GM18907 (cell line): ENCODE measurements at regions not wholly inside any gene's neighbourhood (a gene's known extent, or its start where the extent isn't known, plus 50 kb on each side); places are given as distances from the start of the nearest gene placed in this dataset.
"Not testable (repeated sequence)": the region's sequence is repeated elsewhere in the genome, so short reads cannot be mapped to it uniquely, and the experiment has no call there.

ENCODE experiments used
- ATAC-seq: cut with Tn5 transposase; IDR thresholded peaks from one replicate; pipeline ENCODE4 v1.9.1; 2021; ENCODE audit warnings: mild to moderate bottlenecking, moderate library complexity; ENCODE audit not compliant: unreplicated experiment

GRCh38 chr7:19390795-19391194 lies 245.6 kb upstream of the FERD3L start:
- ATAC-seq, result no peak

- no peak for ATAC-seq
Observed at GRCh38 chr7:19381321-19381720, 236.1 kb upstream of the FERD3L start.

- no peak for ATAC-seq
Observed at GRCh38 chr7:19378345-19378714, 233.1 kb upstream of the FERD3L start.

- ATAC-seq, result no peak
Observed at GRCh38 chr7:19377611-19378344, 232.6 kb upstream of the FERD3L start.

GRCh38 chr7:19376538-19376937 lies 231.3 kb upstream of the FERD3L start:
- no peak for ATAC-seq

GRCh38 chr7:19375976-19376375 lies 230.8 kb upstream of the FERD3L start:
- ATAC-seq, result no peak

- ATAC-seq, result no peak
Observed at GRCh38 chr7:19373334-19373733, 228.1 kb upstream of the FERD3L start.

GRCh38 chr7:19369806-19370205 lies 224.6 kb upstream of the FERD3L start:
- ATAC-seq, result no peak

- ATAC-seq, result no peak
Observed at GRCh38 chr7:19369182-19369581, 224.0 kb upstream of the FERD3L start.

- ATAC-seq, result no peak
Observed at GRCh38 chr7:19368491-19368925, 223.3 kb upstream of the FERD3L start.

- ATAC-seq, result no peak
Observed at GRCh38 chr7:19364950-19365349, 219.7 kb upstream of the FERD3L start.

GRCh38 chr7:19362099-19362498 lies 216.9 kb upstream of the FERD3L start:
- ATAC-seq, result no peak

- no peak for ATAC-seq
Observed at GRCh38 chr7:19353180-19353579, 208.0 kb upstream of the FERD3L start.

GRCh38 chr7:19352305-19352695 lies 207.1 kb upstream of the FERD3L start:
- ATAC-seq, result no peak

GRCh38 chr7:19351341-19352304 lies 206.4 kb upstream of the FERD3L start:
- no peak for ATAC-seq

- ATAC-seq, result no peak
Observed at GRCh38 chr7:19339512-19339911, 194.3 kb upstream of the FERD3L start.

- ATAC-seq, result not testable (repeated sequence)
Observed at GRCh38 chr7:19338512-19338911, 193.3 kb upstream of the FERD3L start.

- no peak for ATAC-seq
Observed at GRCh38 chr7:19336836-19337383, 191.7 kb upstream of the FERD3L start.

- ATAC-seq, result no peak
Observed at GRCh38 chr7:19333706-19334105, 188.5 kb upstream of the FERD3L start.

GRCh38 chr7:19327018-19327417 lies 181.8 kb upstream of the FERD3L start:
- ATAC-seq, result no peak

- ATAC-seq, result no peak
Observed at GRCh38 chr7:19322002-19322401, 176.8 kb upstream of the FERD3L start.

GRCh38 chr7:19318287-19318686 lies 173.1 kb upstream of the FERD3L start:
- no peak for ATAC-seq
